IMR-90 (cell line): ENCODE measurements at regions not wholly inside any gene's neighbourhood (a gene's known extent, or its start where the extent isn't known, plus 50 kb on each side); places are given as distances from the start of the nearest gene placed in this dataset.
A peak's percentile ranks its signal among the peaks of the same experiment; 100 is the strongest.

Experiments used
- ATAC-seq: fragments of 200-7000 bp; cut with Tn5 transposase; 2 replicates; pipeline ENCODE4 v1.9.1; 2020; ENCODE audit warnings: low read depth, mild to moderate bottlenecking, moderate library complexity
- BruUV-seq: library from RNA; stranded (reverse); fragments of 400-500 nt; replicated peaks from 2 replicates; lab custom pipeline; 2021; lab: Mats Ljungman, UMichigan
- CTCF ChIA-PET: fragments of 300-600 bp; formaldehyde crosslinking; extraction: SDS; loops from one replicate; lab custom pipeline; 2021; ENCODE audit warnings: antibody characterized with exemption; lab: Yijun Ruan, JAX
- POLR2A ChIA-PET: fragments of 300-600 bp; sonication (Branson Sonifier 250); formaldehyde crosslinking; loops from one replicate; lab custom pipeline; 2022; ENCODE audit warnings: antibody characterized with exemption; ENCODE audit not compliant: unreplicated experiment; lab: Charles Lee
- DNase-seq: peaks from one replicate; pipeline ENCODE4 v3.0.0; 2013
- H2AFZ ChIP-seq: replicated peaks from 2 replicates; pipeline ENCODE3; 2013; ENCODE audit warnings: low read length, mild to moderate bottlenecking; ENCODE audit not compliant: poor library complexity
- H2AK5ac ChIP-seq: 2 replicates; pipeline ENCODE4 v1.6.1; 2013; ENCODE audit warnings: low read depth, low read length, inconsistent platforms
- H2AK9ac ChIP-seq: replicated peaks from 2 replicates; pipeline ENCODE3; 2013; ENCODE audit warnings: mild to moderate bottlenecking, low read depth, low read length, moderate library complexity; ENCODE audit not compliant: poor library complexity
- H2BK120ac ChIP-seq: 2 replicates; pipeline ENCODE4 v1.6.1; 2013; ENCODE audit warnings: low read depth, low read length, inconsistent platforms
- H2BK15ac ChIP-seq: 3 replicates; pipeline ENCODE4 v1.6.1; 2013; ENCODE audit warnings: low read depth, low read length, inconsistent platforms
- H2BK20ac ChIP-seq: 2 replicates; pipeline ENCODE4 v1.6.1; 2013; ENCODE audit warnings: low read depth, mild to moderate bottlenecking, inconsistent platforms, low read length, moderate library complexity
- H2BK5ac ChIP-seq: 2 replicates; pipeline ENCODE4 v1.6.1; 2013; ENCODE audit warnings: mild to moderate bottlenecking, low read depth, low read length, inconsistent platforms; ENCODE audit not compliant: poor library complexity, severe bottlenecking
- H3K14ac ChIP-seq: replicated peaks from 2 replicates; pipeline ENCODE4 v1.6.1; 2013; ENCODE audit warnings: low read depth, low read length, inconsistent platforms
- H3K18ac ChIP-seq: 2 replicates; pipeline ENCODE4 v1.6.1; 2013; ENCODE audit warnings: low read depth, low read length, control low read depth
- H3K23ac ChIP-seq: 2 replicates; pipeline ENCODE4 v1.6.1; 2013; ENCODE audit warnings: low read depth, low read length, inconsistent platforms
- H3K27ac ChIP-seq: 2 replicates; pipeline ENCODE4 v1.5.1; 2013; ENCODE audit warnings: mild to moderate bottlenecking, control low read depth, low read length; ENCODE audit not compliant: insufficient read depth
- H3K27me3 ChIP-seq: 2 replicates; pipeline ENCODE4 v1.6.1; 2013; ENCODE audit warnings: low read length; ENCODE audit not compliant: control insufficient read depth, insufficient read depth
- H3K36me3 ChIP-seq: 2 replicates; pipeline ENCODE4 v1.6.1; 2013; ENCODE audit warnings: low read length, mixed read lengths; ENCODE audit not compliant: control insufficient read depth, insufficient read depth
- H3K4ac ChIP-seq: 2 replicates; pipeline ENCODE4 v1.6.1; 2013; ENCODE audit warnings: low read depth, low read length, inconsistent platforms
- H3K4me1 ChIP-seq: 2 replicates; pipeline ENCODE4 v1.6.1; 2013; ENCODE audit warnings: low read length, mixed read lengths; ENCODE audit not compliant: control insufficient read depth, insufficient read depth
- H3K4me2 ChIP-seq: 2 replicates; pipeline ENCODE4 v1.6.1; 2013; ENCODE audit warnings: low read depth, mild to moderate bottlenecking, control low read depth, low read length, moderate library complexity
- H3K4me3 ChIP-seq: 2 replicates; pipeline ENCODE4 v1.5.1; 2013; ENCODE audit warnings: low read depth, mild to moderate bottlenecking, control low read depth, low read length, moderate library complexity; ENCODE audit not compliant: insufficient read depth
- H3K56ac ChIP-seq: 2 replicates; pipeline ENCODE4 v1.6.1; 2013; ENCODE audit warnings: low read length, inconsistent platforms; ENCODE audit not compliant: insufficient read depth; ENCODE audit errors: extremely low read depth
- H3K79me1 ChIP-seq, 2 experiments: 2 replicates each; pipeline ENCODE4 v1.6.1; 2013; ENCODE audit warnings: low read length in 2 of 2, inconsistent platforms in 1 of 2, low read depth in 1 of 2
- H3K9ac ChIP-seq: 2 replicates; pipeline ENCODE4 v1.6.1; 2013; ENCODE audit warnings: low read depth, low read length, control low read depth
- H3K9me1 ChIP-seq: 2 replicates; pipeline ENCODE4 v1.6.1; 2013; ENCODE audit warnings: low read length, inconsistent platforms; ENCODE audit not compliant: insufficient read depth
- H3K9me3 ChIP-seq: 2 replicates; pipeline ENCODE4 v1.6.1; 2013; ENCODE audit warnings: low read length; ENCODE audit not compliant: control insufficient read depth, insufficient read depth
- H4K20me1 ChIP-seq: 2 replicates; pipeline ENCODE4 v1.6.1; 2013; ENCODE audit warnings: low read length, inconsistent platforms; ENCODE audit not compliant: insufficient read depth
- H4K5ac ChIP-seq: 2 replicates; pipeline ENCODE4 v1.6.1; 2013; ENCODE audit warnings: mild to moderate bottlenecking, low read depth, low read length, control low read depth
- H4K8ac ChIP-seq, 2 experiments: 2 replicates each; pipeline ENCODE4 v1.6.1; 2013; ENCODE audit warnings: low read depth in 2 of 2, low read length in 2 of 2, control low read depth in 1 of 2, inconsistent platforms in 1 of 2
- H4K91ac ChIP-seq: 2 replicates; pipeline ENCODE4 v1.6.1; 2013; ENCODE audit warnings: low read depth, low read length, inconsistent platforms; ENCODE audit not compliant: insufficient read depth
- BHLHE40 ChIP-seq: fragments of 150-350 bp; IDR thresholded peaks from 2 replicates; pipeline ENCODE4 v1.6.1; 2016; ENCODE audit warnings: mild to moderate bottlenecking, low read depth, low read length
- CEBPB ChIP-seq: IDR thresholded peaks from 2 replicates; pipeline ENCODE4 v1.6.1; 2012; ENCODE audit warnings: low read depth, low read length, improper control_type of control experiment
- CHD1 ChIP-seq: IDR thresholded peaks from 2 replicates; pipeline ENCODE4 v1.6.1; 2012; ENCODE audit warnings: low read depth, low read length, improper control_type of control experiment
- FOS ChIP-seq: fragments of 150-350 bp; IDR thresholded peaks from 2 replicates; pipeline ENCODE4 v1.6.1; 2016; ENCODE audit warnings: low read depth, low read length
- MAFK ChIP-seq: IDR thresholded peaks from 2 replicates; pipeline ENCODE4 v1.6.1; 2012; ENCODE audit warnings: low read depth, low read length, improper control_type of control experiment
- MAZ ChIP-seq: IDR thresholded peaks from 2 replicates; pipeline ENCODE4 v1.6.1; 2012; ENCODE audit warnings: low read depth, mild to moderate bottlenecking, low read length, improper control_type of control experiment, moderate library complexity, borderline replicate concordance
- NFE2L2 ChIP-seq: fragments of 150-350 bp; IDR thresholded peaks from 2 replicates; pipeline ENCODE4 v1.6.1; 2016; ENCODE audit warnings: low read depth, mild to moderate bottlenecking, low read length
- POLR2A ChIP-seq: IDR thresholded peaks from 2 replicates; pipeline ENCODE4 v1.6.1; 2012; ENCODE audit warnings: mild to moderate bottlenecking, low read depth, low read length
- USF2 ChIP-seq: fragments of 150-350 bp; IDR thresholded peaks from 2 replicates; pipeline ENCODE4 v1.6.1; 2017; ENCODE audit warnings: mild to moderate bottlenecking, antibody characterized with exemption, low read length, low read depth
- WGBS, 2 experiments: methylation state at CpG; one replicate each; pipeline versions ENCODE4 v1.1.5 to v1.1.7; 2013; ENCODE audit warnings: missing lambda C conversion rate in 2 of 2; ENCODE audit not compliant: insufficient read length in 1 of 2; ENCODE audit errors: extremely low coverage in 2 of 2; 5-methylcytosine and 5-hydroxymethylcytosine counted together
- dilution Hi-C: fragments of 300-500 bp; cut with HindIII; formaldehyde crosslinking; loops from one replicate; pipeline ENCODE4 v1.14.3; 2018; ENCODE audit warnings: low sequenced_read_pairs; ENCODE audit not compliant: unreplicated experiment
- in situ Hi-C: fragments of 300-500 bp; cut with MboI; formaldehyde crosslinking; loops from 3 replicates; pipeline ENCODE4 v1.14.3; 2019; ENCODE audit warnings: low sequenced_read_pairs, inconsistent platforms, mixed read lengths
- intact Hi-C: fragments of 100-400 bp; cut with micrococcal nuclease; formaldehyde crosslinking; loops from 2 replicates; pipeline ENCODE4 v1.10.0; 2022
- TF ChIP-seq, protein P1 (sequence below): conservative IDR thresholded peaks from 2 replicates; pipeline ENCODE4 v1.5.1; 2012; ENCODE audit warnings: mild to moderate bottlenecking, low read depth, low read length, improper control_type of control experiment

DNA sequence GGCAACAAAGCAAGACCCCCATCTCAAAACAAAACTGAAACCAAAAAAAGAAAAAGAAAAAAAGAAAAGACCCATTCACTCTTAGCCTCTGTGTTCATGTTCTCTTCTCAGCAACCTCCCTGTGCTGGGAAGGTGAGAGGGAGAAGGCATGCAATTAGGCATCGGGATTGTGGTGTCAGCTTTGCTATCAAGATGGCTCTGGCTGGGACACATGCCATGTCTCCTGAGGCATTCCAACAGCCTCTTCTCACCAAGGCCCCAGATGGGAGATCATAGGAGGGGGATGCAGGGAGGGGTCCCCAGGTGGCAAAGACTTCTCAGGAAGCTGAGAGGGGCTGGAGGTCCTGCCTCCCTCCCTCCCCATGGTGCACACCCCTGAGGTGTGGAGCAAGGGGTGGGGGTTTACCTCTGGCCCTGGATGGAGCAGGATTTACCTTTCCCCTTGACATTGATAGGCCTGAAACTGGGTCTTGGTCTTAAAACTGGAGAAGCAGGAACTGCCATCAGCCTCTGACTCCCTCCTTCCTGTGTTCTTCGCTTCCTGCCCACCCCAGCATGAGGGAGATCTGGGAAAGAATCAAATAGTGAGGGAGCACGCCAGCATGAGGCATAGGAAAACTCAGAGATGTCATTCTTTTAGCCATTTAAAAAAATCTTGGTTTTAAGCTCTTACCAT, 96.2 kb upstream of the DUSP5 start:
- TF ChIP-seq CHD1: no peak
- TF ChIP-seq BHLHE40: no peak
- TF ChIP-seq NFE2L2: no peak
- TF ChIP-seq, protein P1, sequence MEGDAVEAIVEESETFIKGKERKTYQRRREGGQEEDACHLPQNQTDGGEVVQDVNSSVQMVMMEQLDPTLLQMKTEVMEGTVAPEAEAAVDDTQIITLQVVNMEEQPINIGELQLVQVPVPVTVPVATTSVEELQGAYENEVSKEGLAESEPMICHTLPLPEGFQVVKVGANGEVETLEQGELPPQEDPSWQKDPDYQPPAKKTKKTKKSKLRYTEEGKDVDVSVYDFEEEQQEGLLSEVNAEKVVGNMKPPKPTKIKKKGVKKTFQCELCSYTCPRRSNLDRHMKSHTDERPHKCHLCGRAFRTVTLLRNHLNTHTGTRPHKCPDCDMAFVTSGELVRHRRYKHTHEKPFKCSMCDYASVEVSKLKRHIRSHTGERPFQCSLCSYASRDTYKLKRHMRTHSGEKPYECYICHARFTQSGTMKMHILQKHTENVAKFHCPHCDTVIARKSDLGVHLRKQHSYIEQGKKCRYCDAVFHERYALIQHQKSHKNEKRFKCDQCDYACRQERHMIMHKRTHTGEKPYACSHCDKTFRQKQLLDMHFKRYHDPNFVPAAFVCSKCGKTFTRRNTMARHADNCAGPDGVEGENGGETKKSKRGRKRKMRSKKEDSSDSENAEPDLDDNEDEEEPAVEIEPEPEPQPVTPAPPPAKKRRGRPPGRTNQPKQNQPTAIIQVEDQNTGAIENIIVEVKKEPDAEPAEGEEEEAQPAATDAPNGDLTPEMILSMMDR: no peak
- TF ChIP-seq MAZ: no peak
- no peak for TF ChIP-seq USF2
- no peak for TF ChIP-seq POLR2A
- TF ChIP-seq MAFK: no peak
- TF ChIP-seq FOS: no peak
- TF ChIP-seq CEBPB: no peak
- H3K14ac ChIP-seq: peak overlapping the region; percentile 67
- no peak overlapping the region; the same call in 1 of the 2 replicates for H3K27ac ChIP-seq
- H3K18ac ChIP-seq: peak overlapping the region; percentile 74
- ChIA-PET POLR2A (no interaction called here), CTCF (interaction anchor here (0.6 to 1.1 kb wide), 4 partner anchors 10 to 145 kb away, joined by 3 read pairs; no protein-coding TSS in a partner anchor)
- peak overlapping the region; percentile 41; the same call in 1 of the 2 replicates for H3K23ac ChIP-seq
- H3K56ac ChIP-seq: no peak overlapping the region
- no peak overlapping the region for H3K4me3 ChIP-seq
- peaks cover 17% of the 10 kb centered on the region for H3K4me1 ChIP-seq
- no peak overlapping the region for H3K9ac ChIP-seq
- dilution Hi-C loops (no loop called here), intact Hi-C loops (no loop called here), in situ Hi-C loops (no loop called here)
- peak overlapping the region; percentile 30 to 84; a peak in 2 of 4 replicates for H4K8ac ChIP-seq
- H3K9me1 ChIP-seq: peaks cover 30% of the 10 kb centered on the region
- peak overlapping the region; percentile 83 for H2BK120ac ChIP-seq
- BruUV-seq: no TSS peak
- peak overlapping the region; percentile 47 for H2BK5ac ChIP-seq
- peak overlapping the region; percentile 52 for H2BK20ac ChIP-seq
- no peak for ATAC-seq
- DNase-seq: no peak
- H3K27me3 ChIP-seq: no peaks in the 10 kb centered on the region
- peak overlapping the region; percentile 76 for H2AK9ac ChIP-seq
- no peaks in the 10 kb centered on the region for H3K36me3 ChIP-seq
- peak overlapping the region; percentile 66 for H3K4ac ChIP-seq
- H4K5ac ChIP-seq: peak overlapping the region; percentile 19; the same call in 1 of the 2 replicates
- H2BK15ac ChIP-seq: peak overlapping the region; percentile 87
- WGBS, 2 experiments: no CpG with 5 or more reads among the region's 3 CpGs
- H3K79me1 ChIP-seq: peaks cover 0 to 8% of the 10 kb centered on the region in 2 experiments; a peak in 2 of 4 replicates
- no peak overlapping the region for H3K4me2 ChIP-seq
- H4K91ac ChIP-seq: peak overlapping the region; percentile 40
- no peaks in the 10 kb centered on the region for H3K9me3 ChIP-seq
- H4K20me1 ChIP-seq: no peaks in the 10 kb centered on the region
- peak overlapping the region; percentile 73 for H2AFZ ChIP-seq
- peak overlapping the region; percentile 80 for H2AK5ac ChIP-seq
